Tibial nerve (tissue), 4 donors: ENCODE measurements at regions not wholly inside any gene's neighbourhood (a gene's known extent, or its start where the extent isn't known, plus 50 kb on each side); places are given as distances from the start of the nearest gene placed in this dataset.

ENCODE experiments used
- DNase-seq, 2 donors: peaks; one replicate each; pipeline ENCODE4 v3.0.0-alpha.2; 2019; ENCODE audit warnings: low spot score in 2 of 2
- H3K27ac ChIP-seq, 4 donors: fragments of 200-600 bp; sonication (generic) in 3 of 4; one replicate each; pipeline ENCODE4 v1.5.1; 2017 to 2019; ENCODE audit warnings: mild to moderate bottlenecking in 1 of 4
- H3K27me3 ChIP-seq, 2 donors: fragments of 200-600 bp; sonication (generic) in 1 of 2; one replicate each; pipeline versions ENCODE4 v1.5.1 to v1.6.0; 2017 to 2019
- H3K36me3 ChIP-seq, 3 donors: fragments of 200-600 bp; sonication (generic); one replicate each; pipeline ENCODE4 v1.5.1; 2018 to 2019
- H3K4me1 ChIP-seq, 4 donors: fragments of 200-600 bp; sonication (generic) in 3 of 4; one replicate each; pipeline ENCODE4 v1.5.1; 2017 to 2019
- H3K4me3 ChIP-seq, 4 donors: fragments of 200-600 bp; sonication (generic) in 3 of 4; one replicate each; pipeline ENCODE4 v1.5.1; 2017 to 2019; ENCODE audit warnings: mild to moderate bottlenecking in 1 of 4, moderate library complexity in 1 of 4
- H3K9me3 ChIP-seq, 4 donors: fragments of 200-600 bp; sonication (generic) in 3 of 4; one replicate each; pipeline ENCODE4 v1.5.1; 2017 to 2019
- EP300 ChIP-seq, 2 donors: sonication (generic); formaldehyde crosslinking; IDR thresholded peaks; one replicate each; pipeline ENCODE4 v1.6.1; 2017; ENCODE audit warnings: antibody characterized with exemption in 2 of 2, mild to moderate bottlenecking in 1 of 2
- POLR2A ChIP-seq, 2 donors: fragments of 450-650 bp; IDR thresholded peaks; one replicate each; pipeline ENCODE4 v1.6.1; 2017; ENCODE audit warnings: antibody characterized with exemption in 2 of 2, mild to moderate bottlenecking in 2 of 2, moderate library complexity in 2 of 2
- WGBS, 2 donors: methylation state at CpG; one replicate each; pipeline ENCODE4 v1.1.5; 2018; 5-methylcytosine and 5-hydroxymethylcytosine counted together
- TF ChIP-seq, protein P1 (sequence below), 5 experiments: fragments of 200-600 bp in 3 of 5; fragments of 450-650 bp in 2 of 5; sonication (generic) in 3 of 5; IDR thresholded peaks; one replicate each; pipeline ENCODE4 v1.5.1; 2016 to 2019; ENCODE audit warnings: antibody characterized with exemption in 5 of 5, mild to moderate bottlenecking in 3 of 5, moderate library complexity in 2 of 5

DNA sequence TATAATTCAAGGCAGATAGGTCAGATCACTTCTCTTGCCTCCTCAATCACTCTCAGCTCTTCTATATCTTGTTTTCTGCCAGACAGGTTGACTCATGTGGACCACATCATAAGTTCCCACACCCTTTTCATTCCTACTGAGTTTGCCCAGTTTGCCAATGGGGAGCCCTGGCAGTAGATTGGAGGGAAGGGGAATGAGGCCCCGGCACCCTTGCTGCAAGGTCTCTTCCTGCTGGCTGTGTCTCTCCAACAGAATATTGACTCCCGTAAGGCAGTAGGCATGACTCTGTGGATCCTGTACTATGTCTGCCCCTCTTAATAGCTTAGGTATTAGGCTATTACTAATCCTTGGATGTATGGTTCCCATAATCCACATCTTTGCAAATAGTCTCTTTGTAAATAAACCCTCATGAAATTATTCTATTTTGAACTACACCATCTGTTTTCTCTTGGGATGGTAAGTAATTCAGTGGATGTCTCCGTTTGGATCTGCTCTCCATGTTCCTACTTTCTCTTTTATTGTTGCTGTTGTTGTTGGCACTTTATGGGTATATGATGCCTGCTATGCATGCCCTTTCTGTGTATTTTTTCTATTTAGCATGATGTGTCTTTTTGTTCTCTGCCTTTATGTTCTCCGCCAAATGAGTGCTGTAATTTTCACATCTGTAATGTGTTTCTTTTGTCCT lies 65.5 kb upstream of the DCBLD2 start:
- H3K27me3 ChIP-seq = no peaks in the 10 kb centered on the region
- H3K27ac ChIP-seq = no peak overlapping the region
- no peaks in the 10 kb centered on the region for H3K4me1 ChIP-seq
- H3K4me3 ChIP-seq = no peak overlapping the region
- DNase-seq = no peak
- no peaks in the 10 kb centered on the region for H3K36me3 ChIP-seq
- 75 to 76% methylated on average over 4 of the region's 4 CpGs for WGBS, 2 donors
- TF ChIP-seq, protein P1, sequence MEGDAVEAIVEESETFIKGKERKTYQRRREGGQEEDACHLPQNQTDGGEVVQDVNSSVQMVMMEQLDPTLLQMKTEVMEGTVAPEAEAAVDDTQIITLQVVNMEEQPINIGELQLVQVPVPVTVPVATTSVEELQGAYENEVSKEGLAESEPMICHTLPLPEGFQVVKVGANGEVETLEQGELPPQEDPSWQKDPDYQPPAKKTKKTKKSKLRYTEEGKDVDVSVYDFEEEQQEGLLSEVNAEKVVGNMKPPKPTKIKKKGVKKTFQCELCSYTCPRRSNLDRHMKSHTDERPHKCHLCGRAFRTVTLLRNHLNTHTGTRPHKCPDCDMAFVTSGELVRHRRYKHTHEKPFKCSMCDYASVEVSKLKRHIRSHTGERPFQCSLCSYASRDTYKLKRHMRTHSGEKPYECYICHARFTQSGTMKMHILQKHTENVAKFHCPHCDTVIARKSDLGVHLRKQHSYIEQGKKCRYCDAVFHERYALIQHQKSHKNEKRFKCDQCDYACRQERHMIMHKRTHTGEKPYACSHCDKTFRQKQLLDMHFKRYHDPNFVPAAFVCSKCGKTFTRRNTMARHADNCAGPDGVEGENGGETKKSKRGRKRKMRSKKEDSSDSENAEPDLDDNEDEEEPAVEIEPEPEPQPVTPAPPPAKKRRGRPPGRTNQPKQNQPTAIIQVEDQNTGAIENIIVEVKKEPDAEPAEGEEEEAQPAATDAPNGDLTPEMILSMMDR (IDR thresholded peaks at IDR 0.05) = no peak
- TF ChIP-seq POLR2A (IDR thresholded peaks at IDR 0.05) (no peak), EP300 (IDR thresholded peaks at IDR 0.05) (no peak)
- no peaks in the 10 kb centered on the region for H3K9me3 ChIP-seq

DNA sequence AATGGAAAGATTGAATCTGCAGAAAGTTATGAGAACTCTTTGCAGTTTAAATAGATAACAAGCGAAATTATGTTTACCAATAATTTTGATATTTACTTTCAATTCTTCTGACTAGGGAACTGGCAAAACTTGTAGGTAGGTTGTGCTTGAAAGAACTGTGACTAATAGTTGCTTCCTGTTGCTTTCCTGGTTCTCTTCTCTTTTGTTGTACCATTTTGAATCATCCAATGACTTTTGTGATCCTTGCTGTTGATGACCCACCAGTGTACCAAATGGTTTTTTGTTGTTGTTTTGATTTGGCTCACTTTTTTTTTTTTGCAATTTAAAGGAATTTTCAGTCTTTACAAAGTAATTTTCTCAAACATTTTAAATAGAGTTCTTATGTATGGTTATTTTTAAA lies 64.9 kb upstream of the DCBLD2 start:
- Histone ChIP-seq H3K4me3 (no peak overlapping the region), H3K4me1 (no peaks in the 10 kb centered on the region), H3K27me3 (no peaks in the 10 kb centered on the region), H3K9me3 (no peaks in the 10 kb centered on the region), H3K36me3 (no peaks in the 10 kb centered on the region), H3K27ac (no peak overlapping the region)
- 88 to 98% methylated on average over 1 of the region's 1 CpG for WGBS, 2 donors
- TF ChIP-seq, protein P1 (IDR thresholded peaks at IDR 0.05) = no peak
- TF ChIP-seq POLR2A (IDR thresholded peaks at IDR 0.05) = no peak
- no peak for TF ChIP-seq EP300 (IDR thresholded peaks at IDR 0.05)
- DNase-seq = no peak

DNA sequence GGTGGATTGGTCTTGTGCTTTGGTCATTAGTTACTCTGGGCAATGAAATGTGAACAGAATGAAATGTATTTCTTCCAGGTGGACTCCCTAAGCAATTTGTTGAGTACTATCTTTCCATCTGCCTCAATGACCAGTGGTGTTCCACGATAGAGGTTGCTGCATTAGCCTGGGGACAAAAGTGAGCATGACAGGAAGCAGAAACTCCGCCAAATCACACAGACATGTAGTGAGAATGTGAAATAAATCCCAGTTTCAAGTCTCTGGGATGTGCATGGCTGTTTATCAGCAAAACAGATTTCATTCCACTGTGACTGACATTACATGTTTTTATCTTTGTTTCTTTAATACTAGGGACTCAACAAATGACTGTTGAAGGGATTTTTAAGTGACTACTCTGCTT lies 63.3 kb upstream of the DCBLD2 start:
- no peaks in the 10 kb centered on the region for H3K9me3 ChIP-seq
- no peak for DNase-seq
- TF ChIP-seq, protein P1 (IDR thresholded peaks at IDR 0.05) = no peak
- no peak for TF ChIP-seq EP300 (IDR thresholded peaks at IDR 0.05)
- 60 to 79% methylated on average over 2 of the region's 2 CpGs for WGBS, 2 donors
- no peak overlapping the region for H3K4me3 ChIP-seq
- no peak overlapping the region for H3K27ac ChIP-seq
- H3K36me3 ChIP-seq = no peaks in the 10 kb centered on the region
- H3K27me3 ChIP-seq = no peaks in the 10 kb centered on the region
- H3K4me1 ChIP-seq = no peaks in the 10 kb centered on the region

DNA sequence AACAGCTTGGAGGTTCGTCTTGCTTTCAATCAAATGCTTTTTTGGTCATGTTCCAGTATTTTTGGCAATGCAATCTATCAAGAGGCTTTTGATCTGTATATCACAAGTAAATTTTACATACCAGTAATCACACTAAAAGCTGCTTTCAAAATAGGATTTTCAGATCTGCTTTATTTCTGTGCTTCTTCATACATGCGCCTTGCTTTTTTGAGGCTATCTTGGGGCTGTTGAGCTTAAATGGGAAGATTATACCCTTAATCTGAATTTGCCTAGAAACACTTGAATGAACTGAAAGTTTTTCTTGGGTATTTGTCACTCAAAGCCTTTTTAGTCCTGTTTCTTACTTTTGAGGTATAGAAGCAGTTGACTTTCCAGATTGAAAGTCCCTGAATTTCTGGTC lies 62.1 kb upstream of the DCBLD2 start:
- DNase-seq = no peak
- WGBS, 2 donors = 78 to 87% methylated on average over 2 of the region's 2 CpGs
- TF ChIP-seq, protein P1 (IDR thresholded peaks at IDR 0.05) = no peak
- no peak for TF ChIP-seq EP300 (IDR thresholded peaks at IDR 0.05)
- no peak for TF ChIP-seq POLR2A (IDR thresholded peaks at IDR 0.05)

DNA sequence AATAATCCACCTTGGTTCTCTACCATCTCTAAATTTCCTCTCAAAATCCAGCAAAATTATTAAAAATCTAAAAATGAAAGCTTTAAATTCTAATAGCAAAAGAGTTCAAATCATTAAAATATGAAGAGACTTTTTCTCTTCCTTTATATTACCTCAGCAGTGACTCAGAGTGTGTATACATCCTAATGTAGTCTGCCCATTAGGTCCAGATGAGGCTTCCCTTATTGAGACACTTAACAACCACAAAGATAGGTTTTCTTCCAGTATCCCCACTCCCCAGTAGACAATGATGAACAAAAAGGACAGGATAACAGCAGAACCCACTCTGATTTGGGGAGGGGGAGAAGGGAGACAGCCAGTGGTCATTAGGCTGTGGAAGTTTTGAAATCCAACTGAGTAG lies 61.5 kb upstream of the DCBLD2 start:
- Histone ChIP-seq H3K36me3 (no peaks in the 10 kb centered on the region), H3K4me1 (no peaks in the 10 kb centered on the region), H3K9me3 (no peaks in the 10 kb centered on the region), H3K4me3 (no peak overlapping the region), H3K27ac (no peak overlapping the region), H3K27me3 (no peaks in the 10 kb centered on the region)
- no peak for DNase-seq
- TF ChIP-seq POLR2A (IDR thresholded peaks at IDR 0.05) (no peak), EP300 (IDR thresholded peaks at IDR 0.05) (no peak)
- TF ChIP-seq, protein P1 (IDR thresholded peaks at IDR 0.05) = no peak

More for the DNA sequence above, 62.1 kb upstream of the DCBLD2 start:
- Histone ChIP-seq H3K36me3 (no peaks in the 10 kb centered on the region), H3K4me3 (no peak overlapping the region), H3K27ac (no peak overlapping the region), H3K4me1 (no peaks in the 10 kb centered on the region), H3K27me3 (no peaks in the 10 kb centered on the region), H3K9me3 (no peaks in the 10 kb centered on the region)
